HG02840 (cell line): ENCODE measurements at regions not wholly inside any gene's neighbourhood (a gene's known extent, or its start where the extent isn't known, plus 50 kb on each side); places are given as distances from the start of the nearest gene placed in this dataset.

Experiments used
- ATAC-seq: cut with Tn5 transposase; IDR thresholded peaks from one replicate; pipeline ENCODE4 v1.9.1; 2021; ENCODE audit warnings: mild to moderate bottlenecking, moderate library complexity, moderate number of reproducible peaks; ENCODE audit not compliant: unreplicated experiment, low FRiP score

DNA sequence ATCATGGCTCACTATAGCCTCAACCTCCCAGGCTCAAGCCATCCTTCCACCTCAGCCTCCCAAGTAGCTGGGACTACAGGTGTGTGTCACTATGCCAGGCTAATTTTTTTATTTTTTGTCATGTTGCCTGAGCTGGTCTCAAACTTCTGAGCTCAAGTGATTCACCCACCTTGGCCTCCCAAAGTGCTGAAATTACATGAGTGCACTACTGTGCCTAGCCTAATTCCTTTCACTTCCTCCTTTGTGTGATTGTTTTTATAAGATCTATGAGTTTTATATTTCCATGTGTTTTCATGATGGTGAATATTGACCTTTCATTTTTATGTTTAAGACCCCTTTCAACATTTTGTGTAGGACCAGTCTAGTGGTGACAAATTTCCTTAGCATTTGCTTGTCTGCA is 55.2 kb upstream of the IL12B start:
- no peak for ATAC-seq

- no peak for ATAC-seq
These were observed 55.9 kb upstream of the IL12B start for GRCh38 chr5:159386028-159386711.

DNA sequence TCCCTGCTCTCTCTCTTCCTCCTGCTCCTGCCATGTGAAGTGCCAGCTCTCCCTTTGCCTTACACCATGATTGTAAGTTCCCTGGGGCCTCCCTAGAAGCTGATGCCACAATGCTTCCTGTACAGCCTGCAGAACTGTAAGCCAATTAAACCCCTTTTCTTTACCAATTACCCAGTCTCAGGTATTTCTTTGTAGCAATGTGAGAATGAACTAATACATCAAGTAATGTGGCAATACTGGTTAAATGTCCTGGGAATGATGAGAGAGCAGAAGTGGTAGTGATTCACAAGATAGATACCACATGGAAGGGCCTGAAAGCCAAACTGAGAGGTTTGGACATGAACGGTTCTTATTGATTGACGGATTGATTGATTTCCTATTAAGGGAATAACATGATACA is 62.6 kb upstream of the IL12B start:
- no peak for ATAC-seq

DNA sequence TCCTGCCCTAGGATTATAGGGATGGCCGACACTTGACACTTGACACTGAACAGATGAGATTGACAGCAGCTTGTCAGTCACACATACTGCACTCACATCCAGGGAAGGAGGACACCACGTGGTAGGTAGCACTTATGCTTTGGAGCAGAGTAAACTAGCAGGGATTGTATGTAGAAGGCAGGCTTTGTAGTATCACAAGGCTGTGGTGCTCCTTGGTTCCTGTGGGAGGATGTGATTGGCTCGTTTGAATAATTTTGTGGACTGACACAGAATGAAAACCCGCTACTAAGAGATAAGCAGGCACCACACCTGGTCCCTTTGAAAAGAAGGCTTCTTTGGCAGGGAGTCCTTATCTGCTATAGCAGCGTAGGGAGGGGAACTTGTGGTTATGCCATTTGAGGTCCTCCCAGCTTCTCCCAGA is 63.6 kb upstream of the IL12B start:
- no peak for ATAC-seq

DNA sequence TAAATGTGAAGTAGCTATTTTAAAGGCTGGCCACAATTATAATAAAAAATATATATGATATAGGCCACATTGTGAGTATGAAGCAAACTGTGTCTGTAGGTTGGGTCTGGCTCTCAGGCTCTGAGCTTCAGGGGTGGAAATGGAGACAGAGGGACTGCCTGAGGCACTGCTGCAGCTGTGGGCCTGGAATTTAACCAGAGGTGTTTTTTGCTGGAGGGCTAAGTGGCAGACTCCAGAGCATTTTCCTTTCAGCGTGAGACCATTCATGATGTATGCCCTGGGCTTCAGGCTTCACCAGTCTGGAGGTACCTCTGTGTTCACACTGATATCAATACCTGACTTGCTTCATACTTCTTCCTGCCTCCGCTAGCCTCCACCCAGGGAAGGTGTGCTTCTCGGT is 64.9 kb upstream of the IL12B start:
- ATAC-seq = no peak

GRCh38 chr5:159398936-159399335 is 68.6 kb upstream of the IL12B start:
- ATAC-seq = no peak

GRCh38 chr5:159400476-159400875 is 70.2 kb upstream of the IL12B start:
- no peak for ATAC-seq

DNA sequence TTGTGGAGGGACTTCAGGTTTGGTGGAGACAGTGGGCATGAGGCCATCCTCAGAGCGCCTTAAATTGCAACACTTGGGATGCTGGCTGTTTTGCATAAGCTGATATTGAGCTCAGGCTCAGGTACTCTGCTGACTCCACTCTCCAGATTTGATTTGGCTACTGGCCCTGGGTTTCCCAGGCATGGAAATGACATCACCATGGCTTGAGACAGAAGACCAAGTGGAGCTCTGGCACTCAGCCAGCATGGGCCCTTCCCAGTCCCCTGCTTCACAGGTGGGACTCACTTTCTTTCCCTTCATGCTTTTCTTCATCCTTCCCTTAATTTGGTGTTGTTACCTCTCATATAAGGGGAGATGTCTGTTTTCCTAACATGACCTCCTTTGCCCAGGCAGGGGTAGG is 72.0 kb upstream of the IL12B start:
- ATAC-seq = no peak

DNA sequence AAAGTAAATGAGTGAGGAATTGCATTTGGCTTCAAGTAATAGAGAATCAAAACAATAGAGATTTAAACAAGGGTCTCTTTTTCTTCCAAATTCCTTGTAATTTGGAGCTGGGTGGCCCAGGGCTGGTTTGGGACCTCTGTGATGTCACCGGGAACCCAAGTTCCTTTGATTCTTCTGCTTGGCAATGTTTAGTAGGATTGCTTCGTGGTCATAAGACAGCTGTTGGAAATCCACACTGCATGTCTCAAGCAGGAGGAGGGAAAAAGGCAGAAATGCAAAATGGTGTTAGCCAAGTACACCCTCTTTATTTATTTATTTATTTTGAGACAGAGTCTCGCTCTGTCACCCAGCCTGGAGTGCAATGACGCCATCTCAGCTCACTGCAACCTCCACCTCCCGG is 72.6 kb upstream of the IL12B start:
- ATAC-seq = no peak

GRCh38 chr5:159403906-159404681 is 73.8 kb upstream of the IL12B start:
- no peak for ATAC-seq

- peak; percentile 68 for ATAC-seq
These were observed 75.3 kb upstream of the IL12B start for GRCh38 chr5:159405611-159406031.

GRCh38 chr5:159406571-159406970 is 76.3 kb upstream of the IL12B start:
- ATAC-seq = no peak

- ATAC-seq = peak; percentile 58
These were observed 79.5 kb upstream of the IL12B start for GRCh38 chr5:159409801-159410200.

DNA sequence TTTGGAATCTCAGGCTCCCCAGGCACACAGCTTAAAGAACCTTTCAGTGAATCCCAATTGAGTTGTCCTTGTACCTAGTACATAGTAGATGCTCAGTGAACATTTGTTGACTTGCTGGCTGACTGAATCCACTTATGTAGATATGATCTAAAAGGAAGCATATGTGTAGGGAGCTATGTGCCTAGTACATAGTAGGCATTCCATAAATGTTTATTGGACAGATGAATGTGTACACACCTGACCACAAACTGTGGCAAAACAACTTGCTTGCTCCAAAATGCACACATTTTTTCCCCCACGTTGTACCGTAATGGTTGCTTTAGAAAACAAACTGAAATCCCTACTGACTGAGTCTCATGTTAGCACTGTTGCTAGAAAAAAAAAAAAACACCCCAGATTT is 80.2 kb upstream of the IL12B start:
- no peak for ATAC-seq

GRCh38 chr5:159411115-159411514 is 80.8 kb upstream of the IL12B start:
- no peak for ATAC-seq

DNA sequence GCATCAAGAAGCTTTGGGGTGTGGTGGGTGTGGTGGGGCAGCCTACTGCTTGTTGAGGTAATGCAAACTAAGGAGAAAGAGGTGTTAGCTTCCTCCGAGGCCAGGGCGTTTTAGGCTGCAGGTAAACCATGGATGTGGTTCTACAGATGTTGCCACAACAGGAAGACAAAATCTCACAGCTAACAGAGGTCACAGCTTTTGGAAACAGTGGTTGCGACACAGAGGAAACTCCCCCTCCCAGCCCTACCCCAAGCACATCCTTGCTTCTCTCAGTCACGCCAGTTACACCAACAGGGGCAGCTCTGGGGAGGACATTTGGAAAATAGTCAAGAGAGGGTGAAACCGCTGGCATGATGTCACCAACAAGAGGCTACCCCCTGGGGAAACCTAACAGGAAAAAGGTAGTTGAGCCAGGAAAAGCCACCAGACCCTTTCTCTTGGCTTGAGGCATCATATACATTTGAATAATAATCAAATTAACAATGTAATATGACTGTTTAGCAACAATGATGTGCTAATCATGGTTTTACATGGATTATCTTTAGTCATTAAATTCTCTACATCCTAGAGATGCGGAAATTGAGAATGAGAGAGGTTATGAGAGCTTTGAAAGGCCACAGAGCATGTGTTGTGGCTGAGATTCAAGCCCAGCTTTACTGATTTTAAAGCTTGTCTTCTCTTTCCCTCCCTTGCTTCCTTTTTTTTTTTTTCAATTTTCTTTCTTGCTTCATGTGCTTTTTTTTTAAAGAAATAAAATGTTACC is 82.2 kb upstream of the IL12B start:
- peak; percentile 47 for ATAC-seq

GRCh38 chr5:159414021-159414420 is 83.7 kb upstream of the IL12B start:
- no peak for ATAC-seq

DNA sequence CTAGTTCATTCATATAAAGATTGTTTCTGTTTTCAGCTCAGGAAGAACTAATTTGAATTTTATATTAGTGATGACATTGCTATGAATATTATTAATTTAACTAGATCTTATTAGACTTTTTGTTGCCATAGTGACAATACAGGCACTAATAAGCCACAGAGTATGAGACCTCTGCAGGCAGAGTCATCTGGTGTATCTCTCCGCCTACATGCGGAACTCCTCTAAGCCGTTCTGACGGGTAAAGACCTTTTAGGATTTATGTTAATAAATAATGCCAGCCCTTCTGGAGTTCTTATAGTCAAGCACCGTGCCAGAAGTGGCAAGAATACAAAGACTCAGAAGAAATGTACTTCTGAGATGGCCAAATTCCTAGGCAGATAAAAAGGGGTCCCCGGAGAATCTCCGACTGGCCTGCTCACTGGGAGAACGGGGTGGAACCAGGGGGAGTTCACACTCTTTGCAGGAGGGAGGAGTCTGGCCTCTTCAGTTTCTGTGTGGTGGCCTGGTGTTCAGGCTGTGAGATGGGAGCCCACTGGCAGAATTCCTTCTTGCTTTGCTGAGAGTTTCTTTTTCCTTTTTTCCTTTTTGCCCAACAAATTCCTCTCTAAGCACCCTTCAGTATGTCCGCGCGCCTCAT is 85.1 kb upstream of the IL12B start:
- no peak for ATAC-seq

- ATAC-seq = no peak
These were observed 86.2 kb upstream of the IL12B start for GRCh38 chr5:159416438-159416837.

DNA sequence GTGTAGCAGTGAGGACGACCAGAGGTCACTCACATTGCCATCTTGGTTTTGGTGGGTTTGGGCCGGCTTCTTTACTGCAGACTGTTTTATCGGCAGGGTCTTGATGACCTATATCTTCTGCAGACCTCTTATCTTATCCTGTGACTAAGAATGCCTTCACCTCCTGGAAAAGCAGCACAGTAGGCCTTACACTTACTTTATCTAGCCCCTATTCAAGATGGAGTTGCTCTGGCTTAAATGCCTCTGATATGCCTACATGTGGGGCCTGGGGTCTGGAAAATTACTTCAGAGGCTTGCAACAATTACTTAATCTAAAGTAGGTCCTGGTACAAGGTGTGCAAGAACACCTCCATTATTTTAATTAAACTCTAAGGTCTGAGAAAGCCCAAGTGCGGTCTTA is 86.9 kb upstream of the IL12B start:
- no peak for ATAC-seq

DNA sequence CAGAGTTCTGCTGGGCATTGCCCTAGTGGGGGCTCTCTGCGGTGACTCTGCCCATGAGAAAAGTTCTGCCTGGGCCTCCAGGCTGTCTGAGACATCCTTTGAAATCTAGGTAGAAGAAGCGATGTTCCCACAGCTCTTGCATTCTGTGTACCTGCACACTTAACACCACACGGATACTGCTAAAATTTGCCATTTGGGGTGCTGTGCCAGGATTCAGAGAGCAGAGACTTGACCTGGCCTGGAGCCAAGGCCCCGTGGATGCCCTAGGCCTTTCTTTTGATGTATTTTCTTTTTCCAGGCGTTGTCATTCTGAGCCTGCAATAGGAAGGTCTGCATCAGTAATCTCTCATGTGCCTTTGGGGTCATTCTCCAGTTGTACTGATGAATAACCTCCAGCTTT is 89.3 kb upstream of the IL12B start:
- no peak for ATAC-seq
